ENCODE measurements at regions not wholly inside any gene's neighbourhood (a gene's known extent, or its start where the extent isn't known, plus 50 kb on each side); places are given as distances from the start of the nearest gene placed in this dataset.

GRCh38 chr2:12824778-12825379 lies 108.1 kb downstream of the TRIB2 start:
- BruUV-seq (replicated peaks) = no TSS peak
- Histone ChIP-seq H3K4me1 (ENCODE audit: insufficient read depth, low read length, poor library complexity, severe bottlenecking) (no peaks in the 10 kb centered on the region), H2AFZ (ENCODE audit: low read length) (no peak overlapping the region), H3K79me2 (ENCODE audit: insufficient read depth, low read depth, low read length) (no peaks in the 10 kb centered on the region), H3K9me3 (ENCODE audit: low read length) (no peaks in the 10 kb centered on the region), H3K4me3 (ENCODE audit: low read depth, low read length, poor library complexity, severe bottlenecking) (no peak overlapping the region), H3K9me2 (ENCODE audit: insufficient read depth, low read length) (no peaks in the 10 kb centered on the region), H3K36me3 (ENCODE audit: insufficient read depth, low read length) (no peaks in the 10 kb centered on the region), H3K27ac (ENCODE audit: low read depth, low read length, poor library complexity, severe bottlenecking) (no peak overlapping the region), H3K4me2 (ENCODE audit: low read length) (no peak overlapping the region), H4K20me1 (ENCODE audit: insufficient read depth, low read length) (no peaks in the 10 kb centered on the region)
- intact Hi-C loops (cut with micrococcal nuclease; ENCODE audit: unreplicated experiment) = no loop called here
- DNase-seq (ENCODE audit: low spot score) = no peak
- TF ChIP-seq, protein P1, sequence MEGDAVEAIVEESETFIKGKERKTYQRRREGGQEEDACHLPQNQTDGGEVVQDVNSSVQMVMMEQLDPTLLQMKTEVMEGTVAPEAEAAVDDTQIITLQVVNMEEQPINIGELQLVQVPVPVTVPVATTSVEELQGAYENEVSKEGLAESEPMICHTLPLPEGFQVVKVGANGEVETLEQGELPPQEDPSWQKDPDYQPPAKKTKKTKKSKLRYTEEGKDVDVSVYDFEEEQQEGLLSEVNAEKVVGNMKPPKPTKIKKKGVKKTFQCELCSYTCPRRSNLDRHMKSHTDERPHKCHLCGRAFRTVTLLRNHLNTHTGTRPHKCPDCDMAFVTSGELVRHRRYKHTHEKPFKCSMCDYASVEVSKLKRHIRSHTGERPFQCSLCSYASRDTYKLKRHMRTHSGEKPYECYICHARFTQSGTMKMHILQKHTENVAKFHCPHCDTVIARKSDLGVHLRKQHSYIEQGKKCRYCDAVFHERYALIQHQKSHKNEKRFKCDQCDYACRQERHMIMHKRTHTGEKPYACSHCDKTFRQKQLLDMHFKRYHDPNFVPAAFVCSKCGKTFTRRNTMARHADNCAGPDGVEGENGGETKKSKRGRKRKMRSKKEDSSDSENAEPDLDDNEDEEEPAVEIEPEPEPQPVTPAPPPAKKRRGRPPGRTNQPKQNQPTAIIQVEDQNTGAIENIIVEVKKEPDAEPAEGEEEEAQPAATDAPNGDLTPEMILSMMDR (conservative IDR thresholded peaks at IDR 0.05; ENCODE audit: low read length) = no peak
- no peak for TF ChIP-seq EZH2phosphoT487 (IDR thresholded peaks at IDR 0.05; ENCODE audit: borderline replicate concordance, low read depth, low read length)
- POLR2A ChIA-PET = interaction anchor here (0.6 kb wide), 1 partner anchor 51 kb away, joined by 6 read pairs; no protein-coding TSS in a partner anchor
- CTCF ChIA-PET (ENCODE audit: unreplicated experiment) = no interaction called here

GRCh38 chr2:12826781-12827180 lies 110.0 kb downstream of the TRIB2 start:
- BruUV-seq (replicated peaks) = no TSS peak
- TF ChIP-seq EZH2phosphoT487 (IDR thresholded peaks at IDR 0.05; ENCODE audit: borderline replicate concordance, low read depth, low read length) = no peak
- TF ChIP-seq, protein P1 (conservative IDR thresholded peaks at IDR 0.05; ENCODE audit: low read length) = no peak
- no peaks in the 10 kb centered on the region for H3K4me1 ChIP-seq (ENCODE audit: insufficient read depth, low read length, poor library complexity, severe bottlenecking)

GRCh38 chr2:12827721-12828120 lies 111.0 kb downstream of the TRIB2 start:
- Histone ChIP-seq H2AFZ (ENCODE audit: low read length) (no peak overlapping the region), H4K20me1 (ENCODE audit: insufficient read depth, low read length) (no peaks in the 10 kb centered on the region), H3K9me3 (ENCODE audit: low read length) (no peaks in the 10 kb centered on the region), H3K9me2 (ENCODE audit: insufficient read depth, low read length) (no peaks in the 10 kb centered on the region), H3K4me3 (ENCODE audit: low read depth, low read length, poor library complexity, severe bottlenecking) (no peak overlapping the region), H3K4me2 (ENCODE audit: low read length) (no peak overlapping the region), H3K4me1 (ENCODE audit: insufficient read depth, low read length, poor library complexity, severe bottlenecking) (no peaks in the 10 kb centered on the region), H3K36me3 (ENCODE audit: insufficient read depth, low read length) (no peaks in the 10 kb centered on the region), H3K27ac (ENCODE audit: low read depth, low read length, poor library complexity, severe bottlenecking) (no peak overlapping the region), H3K79me2 (ENCODE audit: insufficient read depth, low read depth, low read length) (no peaks in the 10 kb centered on the region)
- no peak for TF ChIP-seq EZH2phosphoT487 (IDR thresholded peaks at IDR 0.05; ENCODE audit: borderline replicate concordance, low read depth, low read length)
- TF ChIP-seq, protein P1 (conservative IDR thresholded peaks at IDR 0.05; ENCODE audit: low read length) = no peak
- DNase-seq (ENCODE audit: low spot score) = no peak
- POLR2A ChIA-PET = no interaction called here
- CTCF ChIA-PET (ENCODE audit: unreplicated experiment) = no interaction called here
- BruUV-seq (replicated peaks) = no TSS peak
- intact Hi-C loops (cut with micrococcal nuclease; ENCODE audit: unreplicated experiment) = no loop called here

More at GRCh38 chr2:12826781-12827180, 110.0 kb downstream of the TRIB2 start:
- no peaks in the 10 kb centered on the region for H3K79me2 ChIP-seq (ENCODE audit: insufficient read depth, low read depth, low read length)
- CTCF ChIA-PET (ENCODE audit: unreplicated experiment) = no interaction called here
- no peaks in the 10 kb centered on the region for H3K9me3 ChIP-seq (ENCODE audit: low read length)
- POLR2A ChIA-PET = interaction anchor here (0.7 kb wide), 1 partner anchor 1785 kb away, joined by 3 read pairs; no protein-coding TSS in a partner anchor
- no peaks in the 10 kb centered on the region for H4K20me1 ChIP-seq (ENCODE audit: insufficient read depth, low read length)
- no peak overlapping the region for H3K4me3 ChIP-seq (ENCODE audit: low read depth, low read length, poor library complexity, severe bottlenecking)
- intact Hi-C loops (cut with micrococcal nuclease; ENCODE audit: unreplicated experiment) = no loop called here
- no peak overlapping the region for H3K4me2 ChIP-seq (ENCODE audit: low read length)
- no peak overlapping the region for H2AFZ ChIP-seq (ENCODE audit: low read length)
- no peaks in the 10 kb centered on the region for H3K36me3 ChIP-seq (ENCODE audit: insufficient read depth, low read length)
- DNase-seq (ENCODE audit: low spot score) = no peak
- no peak overlapping the region for H3K27ac ChIP-seq (ENCODE audit: low read depth, low read length, poor library complexity, severe bottlenecking)
- H3K9me2 ChIP-seq (ENCODE audit: insufficient read depth, low read length) = no peaks in the 10 kb centered on the region
